ENCODE measurements at regions not wholly inside any gene's neighbourhood (a gene's known extent, or its start where the extent isn't known, plus 50 kb on each side); places are given as distances from the start of the nearest gene placed in this dataset.
"Not testable (repeated sequence)": the region's sequence is repeated elsewhere in the genome, so short reads cannot be mapped to it uniquely, and the experiment has no call there.

DNA sequence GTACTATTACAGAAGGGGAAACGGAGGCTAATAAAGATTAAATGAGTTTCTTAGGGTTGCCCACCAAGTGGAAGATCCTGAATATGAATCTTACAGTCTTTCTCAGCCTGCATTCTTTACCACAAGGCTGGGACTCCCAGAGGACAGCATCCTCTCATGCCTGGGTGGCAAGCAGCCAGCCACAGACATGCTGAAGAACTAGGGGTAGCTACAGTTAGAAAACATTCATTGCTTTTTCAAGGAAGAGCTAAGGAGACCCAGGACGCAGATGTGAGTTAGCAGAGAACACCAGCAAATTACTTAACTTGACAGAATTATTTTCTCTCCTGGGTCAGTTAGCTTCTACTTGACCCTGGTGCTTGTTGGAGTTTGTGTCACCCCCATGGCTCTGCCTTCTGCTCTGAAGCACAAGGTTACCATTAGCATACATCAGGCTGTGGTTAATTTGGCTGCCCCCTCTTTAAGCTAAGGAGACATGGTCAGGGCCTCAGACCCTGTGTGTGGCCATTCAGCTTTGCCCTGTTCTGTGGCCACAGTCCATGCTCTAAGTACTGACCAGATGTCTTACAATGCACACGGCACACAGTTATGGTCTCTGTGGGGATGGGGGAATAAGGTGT is 132.3 kb upstream of the TNP1 start:
- TF ChIP-seq, protein P1, sequence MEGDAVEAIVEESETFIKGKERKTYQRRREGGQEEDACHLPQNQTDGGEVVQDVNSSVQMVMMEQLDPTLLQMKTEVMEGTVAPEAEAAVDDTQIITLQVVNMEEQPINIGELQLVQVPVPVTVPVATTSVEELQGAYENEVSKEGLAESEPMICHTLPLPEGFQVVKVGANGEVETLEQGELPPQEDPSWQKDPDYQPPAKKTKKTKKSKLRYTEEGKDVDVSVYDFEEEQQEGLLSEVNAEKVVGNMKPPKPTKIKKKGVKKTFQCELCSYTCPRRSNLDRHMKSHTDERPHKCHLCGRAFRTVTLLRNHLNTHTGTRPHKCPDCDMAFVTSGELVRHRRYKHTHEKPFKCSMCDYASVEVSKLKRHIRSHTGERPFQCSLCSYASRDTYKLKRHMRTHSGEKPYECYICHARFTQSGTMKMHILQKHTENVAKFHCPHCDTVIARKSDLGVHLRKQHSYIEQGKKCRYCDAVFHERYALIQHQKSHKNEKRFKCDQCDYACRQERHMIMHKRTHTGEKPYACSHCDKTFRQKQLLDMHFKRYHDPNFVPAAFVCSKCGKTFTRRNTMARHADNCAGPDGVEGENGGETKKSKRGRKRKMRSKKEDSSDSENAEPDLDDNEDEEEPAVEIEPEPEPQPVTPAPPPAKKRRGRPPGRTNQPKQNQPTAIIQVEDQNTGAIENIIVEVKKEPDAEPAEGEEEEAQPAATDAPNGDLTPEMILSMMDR (IDR thresholded peaks at IDR 0.05; ENCODE audit: control extremely low read depth, extremely low read depth, low read depth, missing control alignments): no peak
- POLR2A ChIA-PET: no interaction called here
- CTCF ChIA-PET: interaction anchor here (1.2 to 2.3 kb wide), 4 partner anchors 10 to 22 kb away, joined by 3 to 8 read pairs (median 3); no protein-coding TSS in a partner anchor
- no peak for DNase-seq (ENCODE audit: extremely low spot score)

DNA sequence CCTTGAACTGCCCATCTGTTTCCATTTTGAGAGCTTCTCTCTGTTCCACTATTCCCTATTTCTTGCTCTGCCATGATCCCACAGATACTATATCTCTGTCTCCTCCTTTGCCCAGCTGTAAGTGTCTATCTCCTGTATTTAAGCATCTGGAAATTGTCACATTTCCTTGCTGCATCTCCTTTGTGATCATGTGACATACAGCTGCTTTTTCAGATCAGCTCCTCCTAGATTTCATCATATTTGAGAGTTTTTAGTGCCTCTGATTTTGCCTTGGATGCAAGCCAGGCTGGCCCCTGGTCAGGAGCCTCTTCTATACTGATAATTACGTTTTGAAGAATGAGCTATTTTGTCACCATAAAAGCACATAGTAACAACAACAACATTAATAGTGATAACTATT is 131.7 kb upstream of the TNP1 start:
- DNase-seq (ENCODE audit: extremely low spot score): no peak
- ChIA-PET CTCF (interaction anchor here (1.2 to 2.3 kb wide), 3 partner anchors 16 to 21 kb away, joined by 3 to 8 read pairs (median 3); no protein-coding TSS in a partner anchor), POLR2A (no interaction called here)
- TF ChIP-seq, protein P1 (IDR thresholded peaks at IDR 0.05; ENCODE audit: control extremely low read depth, extremely low read depth, low read depth, missing control alignments): no peak

DNA sequence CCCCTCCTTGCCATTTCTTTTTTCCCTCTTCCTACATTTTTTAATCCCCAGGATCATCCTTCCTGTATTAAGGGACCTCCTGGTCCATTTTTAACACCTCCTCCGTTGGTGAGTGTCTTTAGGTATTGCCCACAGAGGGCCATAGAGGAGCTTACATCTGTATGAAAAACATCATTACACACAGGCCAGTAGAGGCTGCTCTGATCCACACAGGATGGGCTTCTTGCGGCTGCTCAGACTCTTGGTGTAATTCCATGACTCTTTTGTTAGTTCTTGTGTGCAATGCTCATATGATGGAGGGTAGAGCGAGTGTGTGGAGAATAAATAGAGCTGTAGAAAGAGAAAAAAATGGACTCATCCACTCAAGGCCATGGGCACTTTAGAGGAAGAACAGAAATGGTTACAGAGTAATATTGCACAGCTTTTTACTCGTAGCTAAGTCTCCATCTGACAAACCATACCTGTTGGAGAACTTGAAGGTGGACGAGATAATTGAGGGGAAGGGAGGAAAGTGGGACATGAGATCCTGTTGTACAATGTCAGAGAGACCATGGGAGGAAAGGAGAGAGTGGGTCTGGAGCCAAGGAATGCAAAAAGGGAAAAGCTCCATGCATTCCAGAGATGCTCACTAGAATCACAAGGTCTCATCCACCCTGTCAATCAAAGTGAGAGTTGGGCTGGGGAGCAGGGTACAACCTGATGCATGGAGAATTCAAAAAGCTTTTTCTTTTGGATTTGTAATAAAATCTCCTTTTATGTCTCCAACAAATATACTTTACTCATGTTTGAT is 129.7 kb upstream of the TNP1 start:
- no peak for DNase-seq (ENCODE audit: extremely low spot score)
- ChIA-PET CTCF (interaction anchor here (1.6 kb wide), 1 partner anchor 177 kb away, joined by 4 read pairs; no protein-coding TSS in a partner anchor), POLR2A (no interaction called here)
- TF ChIP-seq, protein P1 (IDR thresholded peaks at IDR 0.05; ENCODE audit: control extremely low read depth, extremely low read depth, low read depth, missing control alignments): no peak

DNA sequence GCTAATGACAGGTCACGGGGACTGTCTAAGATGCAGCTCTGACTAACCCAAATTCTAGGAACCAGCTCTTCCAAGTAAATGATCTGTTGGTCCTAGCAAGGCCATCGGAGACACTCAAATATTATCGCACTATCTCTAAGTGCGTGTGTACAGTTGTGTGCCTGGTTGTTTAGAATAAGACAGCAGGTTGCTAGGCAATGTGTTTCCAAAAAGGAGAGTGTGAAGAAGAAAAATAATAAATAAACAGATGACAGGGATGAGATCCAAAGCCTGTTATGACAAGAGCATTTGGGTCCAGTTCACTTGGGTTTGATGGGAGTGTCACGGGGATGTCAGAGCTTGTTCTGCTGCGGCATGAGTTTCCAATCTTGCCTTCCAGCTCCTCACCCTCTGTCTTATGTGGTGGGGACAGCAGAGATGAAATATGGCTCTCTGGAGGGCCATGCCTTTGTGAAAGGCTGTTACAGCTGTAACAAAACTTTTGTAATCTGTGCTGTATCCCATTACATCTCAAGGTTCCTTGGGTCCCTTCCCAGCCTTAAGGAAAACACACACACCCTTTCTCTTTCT is 127.5 kb upstream of the TNP1 start:
- POLR2A ChIA-PET: no interaction called here
- TF ChIP-seq, protein P1 (IDR thresholded peaks at IDR 0.05; ENCODE audit: control extremely low read depth, extremely low read depth, low read depth, missing control alignments): no peak
- CTCF ChIA-PET: no interaction called here
- DNase-seq (ENCODE audit: extremely low spot score): no peak

DNA sequence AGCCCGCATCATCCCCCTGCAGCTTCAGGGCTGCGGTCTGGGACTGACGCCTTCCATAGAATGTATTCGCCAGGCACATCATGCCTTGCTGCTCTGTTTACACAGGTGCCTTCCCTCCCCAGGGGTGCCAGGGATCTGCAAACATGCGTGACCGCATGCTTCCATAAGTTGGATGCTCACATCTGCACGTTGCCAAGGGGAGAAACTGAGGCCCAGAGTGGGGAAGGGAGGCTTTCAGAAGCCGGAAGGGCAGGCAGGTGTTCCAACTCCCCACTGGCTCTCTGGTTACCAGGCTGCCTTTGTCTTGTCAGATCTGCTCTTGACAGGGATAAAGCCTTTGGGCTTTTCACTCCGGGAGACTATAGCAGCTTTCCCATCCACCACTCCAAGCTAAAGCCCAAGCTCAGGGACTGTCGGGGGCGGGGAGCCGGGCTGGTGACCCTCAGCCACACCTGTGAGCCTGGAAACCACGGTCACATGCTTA is 125.8 kb upstream of the TNP1 start:
- ChIA-PET CTCF (no interaction called here), POLR2A (no interaction called here)
- TF ChIP-seq, protein P1 (IDR thresholded peaks at IDR 0.05; ENCODE audit: control extremely low read depth, extremely low read depth, low read depth, missing control alignments): no peak
- DNase-seq (ENCODE audit: extremely low spot score): no peak

DNA sequence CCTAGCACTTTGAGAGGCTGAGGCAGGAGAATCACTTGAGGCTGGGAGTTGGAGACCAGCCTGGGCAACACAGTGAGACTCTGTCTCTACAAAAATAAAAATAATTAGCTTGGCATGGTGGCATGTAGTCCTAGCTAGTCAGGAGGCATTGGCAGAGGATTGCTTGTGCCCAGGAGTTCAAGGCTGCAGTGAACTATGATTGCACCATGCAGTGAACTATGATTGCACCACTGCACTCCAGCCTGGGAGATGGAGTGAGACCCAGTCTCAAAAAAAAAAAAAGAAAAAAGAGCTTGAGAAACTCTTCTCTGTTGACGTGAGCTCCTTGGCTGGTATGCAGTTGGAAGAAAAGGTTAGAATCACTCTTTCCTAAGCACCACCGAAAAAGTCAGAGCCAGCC is 125.1 kb upstream of the TNP1 start:
- ChIA-PET CTCF (interaction anchor here (0.6 to 2.2 kb wide), 3 partner anchors 13 to 526 kb away, joined by 3 to 5 read pairs (median 3); no protein-coding TSS in a partner anchor), POLR2A (no interaction called here)
- no peak for DNase-seq (ENCODE audit: extremely low spot score)
- TF ChIP-seq, protein P1 (IDR thresholded peaks at IDR 0.05; ENCODE audit: control extremely low read depth, extremely low read depth, low read depth, missing control alignments): no peak

DNA sequence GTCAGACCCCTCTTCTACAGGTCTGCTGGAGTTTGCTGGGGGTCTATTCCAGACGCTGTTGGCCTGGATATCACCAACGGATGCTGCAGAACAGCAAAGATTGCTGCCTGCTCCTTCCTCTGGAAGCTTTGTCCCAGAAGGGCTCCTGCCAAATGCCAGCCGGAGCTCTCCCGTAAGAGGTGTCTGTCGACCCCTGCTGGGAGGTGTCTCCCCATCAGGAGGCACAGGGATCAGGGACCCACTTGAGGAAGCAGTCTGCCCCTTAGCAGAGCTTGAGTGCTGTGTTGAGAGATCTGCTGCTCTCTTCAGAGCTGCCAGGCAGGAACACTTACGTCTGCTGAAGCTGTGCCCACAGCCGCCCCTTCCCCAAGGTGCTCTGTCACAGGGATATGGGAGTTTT is 122.1 kb upstream of the TNP1 start:
- POLR2A ChIA-PET; DNase-seq (ENCODE audit: extremely low spot score): not testable (repeated sequence)
- CTCF ChIA-PET: interaction anchor here (1.1 kb wide), 1 partner anchor 11 kb away, joined by 3 read pairs; no protein-coding TSS in a partner anchor

DNA sequence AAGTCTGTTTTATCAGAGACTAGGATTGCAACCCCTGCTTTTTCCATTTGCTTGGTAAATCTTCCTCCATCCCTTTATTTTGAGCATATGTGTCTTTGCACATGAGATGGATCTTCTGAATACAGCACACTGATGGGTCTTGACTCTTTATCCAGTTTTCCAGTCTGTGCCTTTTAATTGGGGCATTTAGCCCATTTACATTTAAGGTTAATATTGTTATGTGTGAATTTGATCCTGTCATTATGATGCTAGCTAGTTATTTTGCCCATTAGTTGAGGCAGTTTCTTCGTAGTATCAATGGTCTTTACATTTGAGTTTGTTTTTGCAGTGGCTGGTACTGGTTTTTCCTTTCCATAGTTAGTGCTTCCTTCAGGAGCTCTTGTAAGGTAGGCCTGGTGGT is 120.6 kb upstream of the TNP1 start:
- POLR2A ChIA-PET; CTCF ChIA-PET; DNase-seq (ENCODE audit: extremely low spot score): not testable (repeated sequence)

Measured in GM10248 (cell line).